Esophagus squamous epithelium (tissue), 4 donors: ENCODE measurements at regions not wholly inside any gene's neighbourhood (a gene's known extent, or its start where the extent isn't known, plus 50 kb on each side); places are given as distances from the start of the nearest gene placed in this dataset.

Source experiments
- POLR2A ChIP-seq, 4 donors: fragments of 450-650 bp; IDR thresholded peaks; one replicate each; pipeline ENCODE4 v1.6.1; 2017; ENCODE audit warnings: antibody characterized with exemption in 4 of 4, mild to moderate bottlenecking in 4 of 4, moderate library complexity in 3 of 4
- TF ChIP-seq, protein P1 (sequence below), 6 experiments: fragments of 450-650 bp in 4 of 6; fragments of 200-600 bp in 2 of 6; sonication (generic) in 2 of 6; IDR thresholded peaks; one replicate each; pipeline ENCODE4 v1.5.1; 2016 to 2019; ENCODE audit warnings: antibody characterized with exemption in 6 of 6, mild to moderate bottlenecking in 4 of 6, moderate library complexity in 4 of 6

DNA sequence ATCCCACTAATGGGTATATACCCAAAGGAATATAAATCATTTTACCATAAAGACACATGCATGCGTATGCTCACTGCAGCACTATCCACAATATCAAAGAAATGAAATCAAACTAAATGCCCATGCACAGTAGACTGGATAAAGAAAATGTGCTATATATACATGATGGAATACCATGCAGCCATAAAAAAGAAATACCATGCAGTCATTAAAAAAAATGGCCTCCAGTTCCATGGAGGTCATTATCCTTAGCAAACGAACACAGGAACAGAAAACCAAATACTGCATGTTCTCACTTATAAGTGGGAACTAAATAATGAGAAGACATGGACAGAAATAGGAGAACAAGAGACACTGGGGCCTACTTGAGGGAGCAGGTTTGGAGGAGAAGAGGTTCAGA lies 53.6 kb upstream of the SERTAD2 start:
- TF ChIP-seq, protein P1, sequence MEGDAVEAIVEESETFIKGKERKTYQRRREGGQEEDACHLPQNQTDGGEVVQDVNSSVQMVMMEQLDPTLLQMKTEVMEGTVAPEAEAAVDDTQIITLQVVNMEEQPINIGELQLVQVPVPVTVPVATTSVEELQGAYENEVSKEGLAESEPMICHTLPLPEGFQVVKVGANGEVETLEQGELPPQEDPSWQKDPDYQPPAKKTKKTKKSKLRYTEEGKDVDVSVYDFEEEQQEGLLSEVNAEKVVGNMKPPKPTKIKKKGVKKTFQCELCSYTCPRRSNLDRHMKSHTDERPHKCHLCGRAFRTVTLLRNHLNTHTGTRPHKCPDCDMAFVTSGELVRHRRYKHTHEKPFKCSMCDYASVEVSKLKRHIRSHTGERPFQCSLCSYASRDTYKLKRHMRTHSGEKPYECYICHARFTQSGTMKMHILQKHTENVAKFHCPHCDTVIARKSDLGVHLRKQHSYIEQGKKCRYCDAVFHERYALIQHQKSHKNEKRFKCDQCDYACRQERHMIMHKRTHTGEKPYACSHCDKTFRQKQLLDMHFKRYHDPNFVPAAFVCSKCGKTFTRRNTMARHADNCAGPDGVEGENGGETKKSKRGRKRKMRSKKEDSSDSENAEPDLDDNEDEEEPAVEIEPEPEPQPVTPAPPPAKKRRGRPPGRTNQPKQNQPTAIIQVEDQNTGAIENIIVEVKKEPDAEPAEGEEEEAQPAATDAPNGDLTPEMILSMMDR (IDR thresholded peaks at IDR 0.05), result no peak
- TF ChIP-seq POLR2A (IDR thresholded peaks at IDR 0.05), result no peak
